ENCODE measurements at regions not wholly inside any gene's neighbourhood (a gene's known extent, or its start where the extent isn't known, plus 50 kb on each side); places are given as distances from the start of the nearest gene placed in this dataset.

DNA sequence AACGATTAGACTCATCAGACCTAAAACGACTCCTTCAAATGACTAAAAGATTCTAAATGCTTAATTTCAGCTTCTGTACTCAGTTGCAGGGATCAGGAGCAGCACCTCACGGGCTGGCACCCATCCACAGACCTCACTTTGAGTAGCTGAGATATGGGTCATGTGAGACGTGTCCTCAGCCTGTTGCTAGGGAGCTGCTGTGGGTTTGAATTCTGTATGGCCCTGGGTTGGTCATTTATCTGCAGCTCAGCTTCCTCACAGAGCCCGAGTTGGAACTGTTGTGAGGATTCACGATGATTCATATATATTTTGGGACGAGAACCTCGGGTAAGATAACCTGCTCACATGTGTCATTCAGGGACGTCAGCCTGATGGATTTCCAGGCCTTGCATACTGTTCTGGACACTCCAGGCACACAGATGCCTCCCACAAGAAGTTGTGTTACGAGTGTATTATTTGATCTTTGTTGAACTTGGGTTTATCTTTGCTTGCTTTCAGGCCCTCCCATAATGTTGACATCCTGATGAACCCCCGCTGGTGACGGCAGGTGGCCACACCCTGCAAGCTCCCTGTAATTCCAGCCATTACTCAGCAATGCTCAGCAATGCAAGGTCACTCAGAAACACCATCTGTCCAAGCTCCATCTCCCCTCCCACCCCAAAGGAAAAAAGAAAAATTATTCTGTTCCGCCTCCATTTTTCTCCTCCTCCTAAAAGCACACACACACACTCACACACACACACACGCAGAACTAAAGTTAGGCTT lies 137.6 kb downstream of the RBFOX3 start:
- no peaks in the 10 kb centered on the region for H3K27me3 ChIP-seq (ENCODE audit: control insufficient read depth in 2 of 2, insufficient read depth in 2 of 2, low read length in 2 of 2)
- intact Hi-C loops (cut with micrococcal nuclease) = no loop called here
- H3K79me2 ChIP-seq (ENCODE audit: control insufficient read depth, insufficient read depth, low read length) = no peaks in the 10 kb centered on the region
- FAIRE-seq = no peak
- H3K4me1 ChIP-seq (ENCODE audit: control insufficient read depth, extremely low read depth, insufficient read depth, low read length) = no peaks in the 10 kb centered on the region
- no peak overlapping the region for H3K4me3 ChIP-seq (replicated peaks in 1 of 3; ENCODE audit: insufficient read depth in 1 of 3, low read depth in 1 of 3, low read length in 3 of 3)
- H3K9me3 ChIP-seq (replicated peaks; ENCODE audit: control insufficient read depth, insufficient read depth, low read length) = no peaks in the 10 kb centered on the region
- H3K36me3 ChIP-seq (ENCODE audit: control insufficient read depth in 2 of 2, extremely low read depth in 1 of 2, insufficient read depth in 2 of 2, low read length in 2 of 2) = no peaks in the 10 kb centered on the region
- no peak overlapping the region for H3K9ac ChIP-seq (replicated peaks; ENCODE audit: extremely low read depth, insufficient read depth, low read length)
- no peak overlapping the region for H3K27ac ChIP-seq (ENCODE audit: insufficient read depth, low read depth, low read length)
- dilution Hi-C loops (cut with MboI; ENCODE audit: extremely low pct_ligation_motif_present, low sequenced_read_pairs) = no loop called here
- no peak overlapping the region for H3K4me2 ChIP-seq (ENCODE audit: insufficient read depth, low read length)
- H4K20me1 ChIP-seq (replicated peaks; ENCODE audit: control insufficient read depth, extremely low read depth, insufficient read depth, low read length) = no peaks in the 10 kb centered on the region
- ChIA-PET CTCF (no interaction called here), POLR2A (no interaction called here)
- H2AFZ ChIP-seq (ENCODE audit: low read depth, low read length) = no peak overlapping the region
- H3K9me1 ChIP-seq (replicated peaks; ENCODE audit: control insufficient read depth, extremely low read depth, insufficient read depth, low read length) = no peaks in the 10 kb centered on the region
- TF ChIP-seq POLR2AphosphoS5 (IDR thresholded peaks at IDR 0.05; ENCODE audit: insufficient read depth, low read depth, low read length) (no peak), FOS (IDR thresholded peaks at IDR 0.05; ENCODE audit: borderline replicate concordance, insufficient read depth, low read length) (no peak), POLR2A (IDR thresholded peaks at IDR 0.05; ENCODE audit: low read depth, low read length) (no peak), EZH2 (IDR thresholded peaks at IDR 0.05; ENCODE audit: borderline replicate concordance, low read depth, low read length, severe bottlenecking) (no peak), GATA2 (IDR thresholded peaks at IDR 0.05; ENCODE audit: insufficient read depth, insufficient read length, low read depth, low read length) (no peak), JUN (IDR thresholded peaks at IDR 0.05; ENCODE audit: borderline replicate concordance, insufficient read depth, insufficient read length, low read depth) (no peak), MYC (IDR thresholded peaks at IDR 0.05; ENCODE audit: low read depth, low read length) (no peak)
- TF ChIP-seq, protein P1, sequence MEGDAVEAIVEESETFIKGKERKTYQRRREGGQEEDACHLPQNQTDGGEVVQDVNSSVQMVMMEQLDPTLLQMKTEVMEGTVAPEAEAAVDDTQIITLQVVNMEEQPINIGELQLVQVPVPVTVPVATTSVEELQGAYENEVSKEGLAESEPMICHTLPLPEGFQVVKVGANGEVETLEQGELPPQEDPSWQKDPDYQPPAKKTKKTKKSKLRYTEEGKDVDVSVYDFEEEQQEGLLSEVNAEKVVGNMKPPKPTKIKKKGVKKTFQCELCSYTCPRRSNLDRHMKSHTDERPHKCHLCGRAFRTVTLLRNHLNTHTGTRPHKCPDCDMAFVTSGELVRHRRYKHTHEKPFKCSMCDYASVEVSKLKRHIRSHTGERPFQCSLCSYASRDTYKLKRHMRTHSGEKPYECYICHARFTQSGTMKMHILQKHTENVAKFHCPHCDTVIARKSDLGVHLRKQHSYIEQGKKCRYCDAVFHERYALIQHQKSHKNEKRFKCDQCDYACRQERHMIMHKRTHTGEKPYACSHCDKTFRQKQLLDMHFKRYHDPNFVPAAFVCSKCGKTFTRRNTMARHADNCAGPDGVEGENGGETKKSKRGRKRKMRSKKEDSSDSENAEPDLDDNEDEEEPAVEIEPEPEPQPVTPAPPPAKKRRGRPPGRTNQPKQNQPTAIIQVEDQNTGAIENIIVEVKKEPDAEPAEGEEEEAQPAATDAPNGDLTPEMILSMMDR (IDR thresholded peaks at IDR 0.05; ENCODE audit: extremely low read depth in 1 of 2, insufficient read depth in 1 of 2, low read depth in 1 of 2, low read length in 2 of 2) = no peak
- TF ChIP-seq, protein P2, sequence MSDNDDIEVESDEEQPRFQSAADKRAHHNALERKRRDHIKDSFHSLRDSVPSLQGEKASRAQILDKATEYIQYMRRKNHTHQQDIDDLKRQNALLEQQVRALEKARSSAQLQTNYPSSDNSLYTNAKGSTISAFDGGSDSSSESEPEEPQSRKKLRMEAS (IDR thresholded peaks at IDR 0.05; ENCODE audit: insufficient read depth, insufficient read length) = no peak
- DNase-seq (ENCODE audit: low read depth, low spot score) = no peak
- BruUV-seq (replicated peaks) = no TSS peak
